ENCODE measurements at regions not wholly inside any gene's neighbourhood (a gene's known extent, or its start where the extent isn't known, plus 50 kb on each side); places are given as distances from the start of the nearest gene placed in this dataset.

DNA sequence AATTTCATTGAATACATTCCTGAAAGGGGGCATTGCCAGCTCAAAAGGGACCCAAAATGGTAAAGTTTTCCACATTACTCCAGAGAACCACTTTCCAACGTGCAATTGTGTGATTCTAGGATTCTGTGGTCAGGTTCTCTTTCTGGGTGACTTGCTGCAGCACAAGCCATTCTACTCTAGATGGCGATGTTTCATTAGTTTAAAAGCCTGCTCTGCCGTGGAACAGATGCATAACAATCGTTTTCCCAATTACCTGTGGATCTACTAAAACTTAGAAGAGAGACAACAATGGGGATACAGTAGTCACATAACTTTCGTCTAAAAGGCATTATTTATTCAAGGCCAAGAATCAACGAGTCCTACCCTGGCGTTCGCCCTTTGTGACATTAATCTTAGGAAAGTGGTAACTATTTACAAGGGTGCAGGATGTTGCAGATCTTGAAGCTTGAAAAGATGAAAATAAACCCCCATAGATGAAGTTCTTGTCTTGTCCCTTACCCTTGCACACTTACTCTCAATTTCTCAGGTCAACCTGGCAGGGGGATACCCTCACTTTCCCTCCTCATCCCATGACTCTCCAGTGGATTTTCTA lies 400.9 kb downstream of the SNAPC1 start:
- H3K36me3 ChIP-seq (replicated peaks in 1 of 2; ENCODE audit: control insufficient read depth in 2 of 2, insufficient read depth in 2 of 2, low read length in 2 of 2) = no peaks in the 10 kb centered on the region
- no peak overlapping the region for H3K9ac ChIP-seq (ENCODE audit: low read depth, low read length, poor library complexity)
- H3K14ac ChIP-seq (ENCODE audit: low read length) = no peak overlapping the region
- H2BK5ac ChIP-seq (ENCODE audit: low read length) = no peak overlapping the region
- no peak overlapping the region for H3K18ac ChIP-seq (ENCODE audit: low read length)
- H3K27me3 ChIP-seq (ENCODE audit: control insufficient read depth in 3 of 3, insufficient read depth in 3 of 3, low read depth in 1 of 3, low read length in 3 of 3) = peaks cover 0 to 2% (median 0%) of the 10 kb centered on the region in 3 experiments
- no peak overlapping the region for H3K4me2 ChIP-seq (ENCODE audit: insufficient read depth, low read length, poor library complexity, severe bottlenecking)
- H3K79me1 ChIP-seq (ENCODE audit: low read depth, low read length) = no peaks in the 10 kb centered on the region
- whole genome bisulfite sequencing, 2 donors (ENCODE audit: extremely low coverage in 2 of 2, insufficient read length in 2 of 2, insufficient replicate concordance in 1 of 2) = no CpG with 5 or more reads among the region's 8 CpGs
- H3K23ac ChIP-seq (ENCODE audit: low read depth, low read length, poor library complexity) = no peak overlapping the region
- no peak overlapping the region for H2AK5ac ChIP-seq (ENCODE audit: low read depth, low read length)
- no peak overlapping the region for H4K91ac ChIP-seq (ENCODE audit: low read depth, low read length, poor library complexity)
- DNase-seq (ENCODE audit: low spot score) = peak; percentile 48
- no peak overlapping the region for H4K8ac ChIP-seq (ENCODE audit: low read depth, low read length)
- no peaks in the 10 kb centered on the region for H3K9me3 ChIP-seq (replicated peaks in 1 of 2; ENCODE audit: control insufficient read depth in 2 of 2, insufficient read depth in 1 of 2, low read depth in 1 of 2, low read length in 2 of 2)
- H2BK12ac ChIP-seq (ENCODE audit: low read length) = no peak overlapping the region
- H2BK120ac ChIP-seq (ENCODE audit: low read depth, low read length) = no peak overlapping the region
- no peak overlapping the region for H2BK15ac ChIP-seq (ENCODE audit: low read length)
- H3K4ac ChIP-seq (ENCODE audit: low read length) = no peak overlapping the region
- H3K4me1 ChIP-seq (ENCODE audit: control insufficient read depth in 2 of 2, insufficient read depth in 1 of 2, low read depth in 1 of 2, low read length in 2 of 2) = no peaks in the 10 kb centered on the region
- no peak overlapping the region for H2AFZ ChIP-seq (ENCODE audit: low read length)
- H3K27ac ChIP-seq (replicated peaks; ENCODE audit: low read length) = no peak overlapping the region
- no peak overlapping the region for H3K4me3 ChIP-seq (ENCODE audit: low read length in 2 of 2)

DNA sequence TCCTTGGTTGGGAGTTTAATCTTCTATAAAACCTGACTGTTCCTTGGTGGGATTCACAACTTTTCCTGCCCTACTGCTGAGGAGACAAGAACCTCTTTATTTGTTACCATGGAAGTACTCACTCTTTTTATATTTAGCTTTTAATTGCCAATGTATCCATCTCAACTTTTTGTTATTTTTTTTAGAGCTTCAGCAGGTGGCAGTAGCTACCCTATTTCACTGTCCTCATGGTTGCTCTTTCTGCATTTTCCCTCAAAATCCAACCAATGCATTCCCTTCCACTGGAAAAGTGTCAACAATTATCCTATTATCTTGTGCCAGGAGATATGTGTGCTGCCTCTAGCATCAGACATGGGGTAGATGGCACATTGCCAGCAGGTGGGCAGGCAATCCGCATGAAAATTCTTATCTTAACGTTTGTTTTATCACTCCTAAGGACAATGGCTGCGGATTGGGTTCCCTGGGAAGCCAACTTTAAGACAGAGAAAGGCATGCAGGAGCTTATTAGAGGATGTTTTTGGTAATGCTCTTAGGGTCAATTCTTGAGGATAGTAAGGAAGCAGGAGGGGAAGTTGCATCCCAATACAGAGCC lies 406.4 kb downstream of the SNAPC1 start:
- Histone ChIP-seq H3K27me3 (ENCODE audit: control insufficient read depth in 3 of 3, insufficient read depth in 3 of 3, low read depth in 1 of 3, low read length in 3 of 3) (peaks cover 0 to 2% (median 0%) of the 10 kb centered on the region in 3 experiments), H3K27ac (replicated peaks; ENCODE audit: low read length) (no peak overlapping the region), H3K4me1 (ENCODE audit: control insufficient read depth in 2 of 2, insufficient read depth in 1 of 2, low read depth in 1 of 2, low read length in 2 of 2) (peaks cover 0 to 2% of the 10 kb centered on the region in 2 donors), H3K79me1 (ENCODE audit: low read depth, low read length) (no peaks in the 10 kb centered on the region), H3K14ac (ENCODE audit: low read length) (no peak overlapping the region), H2BK12ac (ENCODE audit: low read length) (no peak overlapping the region), H3K23ac (ENCODE audit: low read depth, low read length, poor library complexity) (no peak overlapping the region), H3K4me3 (ENCODE audit: low read length in 2 of 2) (no peak overlapping the region), H3K36me3 (replicated peaks in 1 of 2; ENCODE audit: control insufficient read depth in 2 of 2, insufficient read depth in 2 of 2, low read length in 2 of 2) (no peaks in the 10 kb centered on the region), H2BK5ac (ENCODE audit: low read length) (no peak overlapping the region), H3K9me3 (replicated peaks in 1 of 2; ENCODE audit: control insufficient read depth in 2 of 2, insufficient read depth in 1 of 2, low read depth in 1 of 2, low read length in 2 of 2) (no peaks in the 10 kb centered on the region), H4K8ac (ENCODE audit: low read depth, low read length) (no peak overlapping the region), H2BK120ac (ENCODE audit: low read depth, low read length) (no peak overlapping the region), H2AFZ (ENCODE audit: low read length) (no peak overlapping the region), H3K4me2 (ENCODE audit: insufficient read depth, low read length, poor library complexity, severe bottlenecking) (no peak overlapping the region), H2AK5ac (ENCODE audit: low read depth, low read length) (no peak overlapping the region), H3K9ac (ENCODE audit: low read depth, low read length, poor library complexity) (no peak overlapping the region), H4K91ac (ENCODE audit: low read depth, low read length, poor library complexity) (no peak overlapping the region), H3K4ac (ENCODE audit: low read length) (no peak overlapping the region), H2BK15ac (ENCODE audit: low read length) (no peak overlapping the region), H3K18ac (ENCODE audit: low read length) (no peak overlapping the region)
- DNase-seq (ENCODE audit: low spot score) = no peak
- no CpG with 5 or more reads among the region's 3 CpGs for WGBS, 2 donors (ENCODE audit: extremely low coverage in 2 of 2, insufficient read length in 2 of 2, insufficient replicate concordance in 1 of 2)

DNA sequence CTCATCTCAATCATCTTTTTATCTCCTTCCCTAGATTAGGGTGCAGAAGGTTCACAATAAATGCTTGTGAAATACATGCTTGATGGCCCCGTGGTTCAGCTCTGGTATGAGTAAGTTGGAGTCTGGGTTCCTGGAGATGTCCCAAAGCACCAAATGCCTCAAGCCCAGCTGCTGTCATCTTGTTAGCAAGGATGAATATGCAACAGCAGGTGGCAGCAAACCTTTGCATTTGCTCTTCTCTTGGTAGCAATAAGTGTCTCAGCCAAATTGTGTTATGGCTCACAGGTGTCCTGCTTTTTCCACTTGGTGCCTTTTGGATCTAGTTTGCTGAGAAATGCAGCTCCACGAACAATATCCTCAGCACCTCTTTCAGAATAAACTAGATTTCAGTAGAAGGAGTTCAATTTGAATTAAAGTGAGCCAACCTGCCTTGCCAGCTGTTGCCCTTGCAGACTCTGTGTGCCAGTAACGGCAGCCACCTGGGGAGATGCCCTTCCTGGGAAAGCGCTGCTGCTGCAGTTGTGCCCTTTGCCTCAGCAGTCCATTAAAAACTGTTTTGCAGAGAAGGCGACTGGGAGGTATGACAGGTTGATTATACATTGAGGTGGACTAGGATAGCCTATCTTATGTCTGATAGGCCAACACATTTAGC lies 417.3 kb downstream of the SNAPC1 start:
- Histone ChIP-seq H3K4me3 (ENCODE audit: low read length in 2 of 2) (no peak overlapping the region), H3K9me3 (replicated peaks in 1 of 2; ENCODE audit: control insufficient read depth in 2 of 2, insufficient read depth in 1 of 2, low read depth in 1 of 2, low read length in 2 of 2) (no peaks in the 10 kb centered on the region), H2BK120ac (ENCODE audit: low read depth, low read length) (no peak overlapping the region), H3K4ac (ENCODE audit: low read length) (no peak overlapping the region), H3K18ac (ENCODE audit: low read length) (no peak overlapping the region), H2AFZ (ENCODE audit: low read length) (no peak overlapping the region), H3K4me2 (ENCODE audit: insufficient read depth, low read length, poor library complexity, severe bottlenecking) (no peak overlapping the region), H4K8ac (ENCODE audit: low read depth, low read length) (peak overlapping the region; percentile 43), H2BK15ac (ENCODE audit: low read length) (no peak overlapping the region), H2BK5ac (ENCODE audit: low read length) (no peak overlapping the region), H3K9ac (ENCODE audit: low read depth, low read length, poor library complexity) (no peak overlapping the region), H3K14ac (ENCODE audit: low read length) (no peak overlapping the region), H2AK5ac (ENCODE audit: low read depth, low read length) (no peak overlapping the region), H4K91ac (ENCODE audit: low read depth, low read length, poor library complexity) (no peak overlapping the region), H3K4me1 (ENCODE audit: control insufficient read depth in 2 of 2, insufficient read depth in 1 of 2, low read depth in 1 of 2, low read length in 2 of 2) (no peaks in the 10 kb centered on the region), H3K36me3 (replicated peaks in 1 of 2; ENCODE audit: control insufficient read depth in 2 of 2, insufficient read depth in 2 of 2, low read length in 2 of 2) (no peaks in the 10 kb centered on the region), H3K23ac (ENCODE audit: low read depth, low read length, poor library complexity) (no peak overlapping the region), H2BK12ac (ENCODE audit: low read length) (no peak overlapping the region), H3K27ac (replicated peaks; ENCODE audit: low read length) (no peak overlapping the region), H3K27me3 (ENCODE audit: control insufficient read depth in 3 of 3, insufficient read depth in 3 of 3, low read depth in 1 of 3, low read length in 3 of 3) (no peaks in the 10 kb centered on the region), H3K79me1 (ENCODE audit: low read depth, low read length) (no peaks in the 10 kb centered on the region)
- no CpG with 5 or more reads among the region's 5 CpGs for WGBS, 2 donors (ENCODE audit: extremely low coverage in 2 of 2, insufficient read length in 2 of 2, insufficient replicate concordance in 1 of 2)
- DNase-seq (ENCODE audit: low spot score) = peak; percentile 64

DNA sequence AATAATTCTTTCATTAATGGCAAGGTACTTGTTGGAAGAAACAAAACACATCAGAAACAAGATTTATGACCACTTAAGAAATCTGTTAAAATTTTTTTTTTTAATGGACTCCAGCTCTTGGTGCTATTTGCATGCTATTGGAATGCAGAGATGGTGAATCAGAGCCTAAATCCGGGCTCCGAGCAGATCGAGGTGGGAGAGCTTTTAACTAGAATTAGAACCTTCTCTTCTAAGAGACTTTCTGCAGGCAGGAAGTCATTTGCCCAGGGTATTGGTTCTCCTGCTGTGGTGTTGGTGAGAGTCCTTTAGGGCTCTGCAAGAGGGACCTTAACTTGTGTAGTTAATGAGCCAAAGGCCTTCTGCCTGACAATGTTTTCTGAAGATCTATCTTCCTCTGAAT lies 419.4 kb downstream of the SNAPC1 start:
- DNase-seq (ENCODE audit: low spot score) = no peak
- Histone ChIP-seq H3K23ac (ENCODE audit: low read depth, low read length, poor library complexity) (no peak overlapping the region), H4K91ac (ENCODE audit: low read depth, low read length, poor library complexity) (no peak overlapping the region), H2BK15ac (ENCODE audit: low read length) (no peak overlapping the region), H3K9ac (ENCODE audit: low read depth, low read length, poor library complexity) (no peak overlapping the region), H3K9me3 (replicated peaks in 1 of 2; ENCODE audit: control insufficient read depth in 2 of 2, insufficient read depth in 1 of 2, low read depth in 1 of 2, low read length in 2 of 2) (no peaks in the 10 kb centered on the region), H3K4me3 (ENCODE audit: low read length in 2 of 2) (no peak overlapping the region), H3K4ac (ENCODE audit: low read length) (no peak overlapping the region), H3K4me1 (ENCODE audit: control insufficient read depth in 2 of 2, insufficient read depth in 1 of 2, low read depth in 1 of 2, low read length in 2 of 2) (no peaks in the 10 kb centered on the region), H3K18ac (ENCODE audit: low read length) (no peak overlapping the region), H2AFZ (ENCODE audit: low read length) (no peak overlapping the region), H4K8ac (ENCODE audit: low read depth, low read length) (no peak overlapping the region), H3K4me2 (ENCODE audit: insufficient read depth, low read length, poor library complexity, severe bottlenecking) (no peak overlapping the region), H3K79me1 (ENCODE audit: low read depth, low read length) (no peaks in the 10 kb centered on the region), H2BK120ac (ENCODE audit: low read depth, low read length) (no peak overlapping the region), H2BK12ac (ENCODE audit: low read length) (no peak overlapping the region), H3K27me3 (ENCODE audit: control insufficient read depth in 3 of 3, insufficient read depth in 3 of 3, low read depth in 1 of 3, low read length in 3 of 3) (no peaks in the 10 kb centered on the region), H3K36me3 (replicated peaks in 1 of 2; ENCODE audit: control insufficient read depth in 2 of 2, insufficient read depth in 2 of 2, low read length in 2 of 2) (no peaks in the 10 kb centered on the region), H3K27ac (replicated peaks; ENCODE audit: low read length) (no peak overlapping the region), H3K14ac (ENCODE audit: low read length) (no peak overlapping the region), H2AK5ac (ENCODE audit: low read depth, low read length) (no peak overlapping the region), H2BK5ac (ENCODE audit: low read length) (no peak overlapping the region)
- WGBS, 2 donors (ENCODE audit: extremely low coverage in 2 of 2, insufficient read length in 2 of 2, insufficient replicate concordance in 1 of 2) = no CpG with 5 or more reads among the region's 3 CpGs
